ENCODE measurements at regions not wholly inside any gene's neighbourhood (a gene's known extent, or its start where the extent isn't known, plus 50 kb on each side); places are given as distances from the start of the nearest gene placed in this dataset.

GRCh38 chr1:198978523-198978922 is 339.7 kb downstream of the PTPRC start (continued):
- no peak for TF ChIP-seq CSRNP3 (CRISPR knock-in tag; IDR thresholded peaks at IDR 0.05)
- TF ChIP-seq BACH2 (CRISPR knock-in tag; IDR thresholded peaks at IDR 0.05; ENCODE audit: borderline replicate concordance): no peak

- TF ChIP-seq PPARA (CRISPR knock-in tag; IDR thresholded peaks at IDR 0.05; ENCODE audit: borderline replicate concordance) (no peak), CSRNP3 (CRISPR knock-in tag; IDR thresholded peaks at IDR 0.05) (no peak), CSDC2 (CRISPR knock-in tag; IDR thresholded peaks at IDR 0.05) (no peak), ZNF565 (CRISPR knock-in tag; conservative IDR thresholded peaks at IDR 0.05; ENCODE audit: low read depth) (no peak), PATZ1 (CRISPR knock-in tag; IDR thresholded peaks at IDR 0.05; ENCODE audit: borderline replicate concordance) (no peak), ESRRG (CRISPR knock-in tag; IDR thresholded peaks at IDR 0.05) (no peak), TOX (CRISPR knock-in tag; IDR thresholded peaks at IDR 0.05; ENCODE audit: borderline replicate concordance) (no peak), ARNTL (CRISPR knock-in tag; IDR thresholded peaks at IDR 0.05; ENCODE audit: borderline replicate concordance, low read depth) (no peak), TCF4 (CRISPR knock-in tag; IDR thresholded peaks at IDR 0.05; ENCODE audit: borderline replicate concordance) (no peak), ZFP3 (CRISPR knock-in tag; IDR thresholded peaks at IDR 0.05) (no peak), POU6F1 (CRISPR knock-in tag; IDR thresholded peaks at IDR 0.05; ENCODE audit: borderline replicate concordance, low read depth) (no peak), ZC3H10 (CRISPR knock-in tag; IDR thresholded peaks at IDR 0.05) (no peak), ZNF8 (CRISPR knock-in tag; IDR thresholded peaks at IDR 0.05) (no peak), SNAI2 (CRISPR knock-in tag; IDR thresholded peaks at IDR 0.05) (no peak), TSHZ2 (CRISPR knock-in tag; IDR thresholded peaks at IDR 0.05) (no peak), OSR1 (CRISPR knock-in tag; IDR thresholded peaks at IDR 0.05) (no peak), ZFP30 (CRISPR knock-in tag; IDR thresholded peaks at IDR 0.05) (no peak), CREB5 (CRISPR knock-in tag; IDR thresholded peaks at IDR 0.05; ENCODE audit: low read depth) (no peak)
- no peak for ATAC-seq
Measured at GRCh38 chr1:198986036-198986435, 347.2 kb downstream of the PTPRC start.

GRCh38 chr1:198986442-198986841 is 347.6 kb downstream of the PTPRC start:
- TF ChIP-seq CREB5 (CRISPR knock-in tag; IDR thresholded peaks at IDR 0.05; ENCODE audit: low read depth): no peak
- no peak for ATAC-seq
